Glutamatergic neuron (in vitro differentiated cells): ENCODE measurements at regions not wholly inside any gene's neighbourhood (a gene's known extent, or its start where the extent isn't known, plus 50 kb on each side); places are given as distances from the start of the nearest gene placed in this dataset.

ENCODE experiments used
- DNase-seq: peaks from one replicate; pipeline ENCODE4 v3.0.0; 2022
- H3K27ac Mint-ChIP-seq: one replicate; pipeline ENCODE4 v1.8.0; 2020; ENCODE audit warnings: mild to moderate bottlenecking, mixed read lengths, inconsistent platforms; ENCODE audit not compliant: unreplicated experiment
- H3K27me3 Mint-ChIP-seq: one replicate; pipeline ENCODE4 v1.8.0; 2020; ENCODE audit warnings: mild to moderate bottlenecking, moderate library complexity, mixed read lengths, inconsistent platforms; ENCODE audit not compliant: unreplicated experiment
- H3K36me3 Mint-ChIP-seq: one replicate; pipeline ENCODE4 v1.8.0; 2020; ENCODE audit warnings: mild to moderate bottlenecking, mixed read lengths, inconsistent platforms; ENCODE audit not compliant: unreplicated experiment
- H3K4me1 Mint-ChIP-seq: one replicate; pipeline ENCODE4 v1.8.0; 2020; ENCODE audit warnings: mild to moderate bottlenecking, low read depth, mixed read lengths, inconsistent platforms; ENCODE audit not compliant: unreplicated experiment
- H3K4me3 Mint-ChIP-seq: one replicate; pipeline ENCODE4 v1.8.0; 2020; ENCODE audit warnings: mild to moderate bottlenecking, mixed read lengths, inconsistent platforms; ENCODE audit not compliant: unreplicated experiment
- H3K9me3 Mint-ChIP-seq: one replicate; pipeline ENCODE4 v1.8.0; 2020; ENCODE audit warnings: mild to moderate bottlenecking, moderate library complexity, mixed read lengths, inconsistent platforms; ENCODE audit not compliant: unreplicated experiment
- TF ChIP-seq, protein P1 (sequence below): fragments of 200-600 bp; sonication (generic); IDR thresholded peaks from one replicate; pipeline ENCODE4 v1.5.0; 2021; ENCODE audit not compliant: partially characterized antibody, unreplicated experiment

DNA sequence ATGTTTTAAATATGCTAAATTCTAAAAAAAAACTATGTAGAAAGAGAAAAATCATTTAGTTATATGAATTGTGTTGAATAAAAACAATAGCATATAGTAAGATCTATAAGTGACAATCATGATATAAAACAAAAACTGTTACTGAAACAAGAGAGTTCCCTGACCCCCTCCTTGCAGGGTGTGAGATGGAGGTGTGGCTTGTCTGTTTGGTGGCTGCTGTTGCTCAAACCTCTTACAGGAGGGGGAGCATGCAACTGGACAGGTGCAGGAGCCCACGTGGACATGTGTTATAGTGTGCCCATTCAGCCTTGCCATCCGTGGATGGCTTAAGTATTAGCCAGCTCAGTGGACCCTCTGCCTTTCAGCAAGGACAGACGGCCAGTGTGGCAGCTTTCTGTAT is 206.7 kb downstream of the MOXD1 start:
- TF ChIP-seq, protein P1, sequence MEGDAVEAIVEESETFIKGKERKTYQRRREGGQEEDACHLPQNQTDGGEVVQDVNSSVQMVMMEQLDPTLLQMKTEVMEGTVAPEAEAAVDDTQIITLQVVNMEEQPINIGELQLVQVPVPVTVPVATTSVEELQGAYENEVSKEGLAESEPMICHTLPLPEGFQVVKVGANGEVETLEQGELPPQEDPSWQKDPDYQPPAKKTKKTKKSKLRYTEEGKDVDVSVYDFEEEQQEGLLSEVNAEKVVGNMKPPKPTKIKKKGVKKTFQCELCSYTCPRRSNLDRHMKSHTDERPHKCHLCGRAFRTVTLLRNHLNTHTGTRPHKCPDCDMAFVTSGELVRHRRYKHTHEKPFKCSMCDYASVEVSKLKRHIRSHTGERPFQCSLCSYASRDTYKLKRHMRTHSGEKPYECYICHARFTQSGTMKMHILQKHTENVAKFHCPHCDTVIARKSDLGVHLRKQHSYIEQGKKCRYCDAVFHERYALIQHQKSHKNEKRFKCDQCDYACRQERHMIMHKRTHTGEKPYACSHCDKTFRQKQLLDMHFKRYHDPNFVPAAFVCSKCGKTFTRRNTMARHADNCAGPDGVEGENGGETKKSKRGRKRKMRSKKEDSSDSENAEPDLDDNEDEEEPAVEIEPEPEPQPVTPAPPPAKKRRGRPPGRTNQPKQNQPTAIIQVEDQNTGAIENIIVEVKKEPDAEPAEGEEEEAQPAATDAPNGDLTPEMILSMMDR: no peak
- no peak overlapping the region for H3K4me3 Mint-ChIP-seq
- H3K36me3 Mint-ChIP-seq: peaks cover under 1% of the 10 kb centered on the region
- H3K9me3 Mint-ChIP-seq: peaks cover 2% of the 10 kb centered on the region
- DNase-seq: no peak
- no peak overlapping the region for H3K27ac Mint-ChIP-seq
- H3K4me1 Mint-ChIP-seq: peaks cover 2% of the 10 kb centered on the region
- peaks cover 2% of the 10 kb centered on the region for H3K27me3 Mint-ChIP-seq

- no peak for DNase-seq
- Mint-ChIP-seq H3K36me3 (no peaks in the 10 kb centered on the region), H3K4me1 (no peaks in the 10 kb centered on the region), H3K9me3 (no peaks in the 10 kb centered on the region), H3K27ac (no peak overlapping the region), H3K4me3 (no peak overlapping the region), H3K27me3 (no peaks in the 10 kb centered on the region)
- TF ChIP-seq, protein P1: no peak
Observed at GRCh38 chr6:132192631-132193030, 208.6 kb downstream of the MOXD1 start.

- Mint-ChIP-seq H3K4me3 (no peak overlapping the region), H3K27ac (no peak overlapping the region), H3K9me3 (no peaks in the 10 kb centered on the region), H3K4me1 (no peaks in the 10 kb centered on the region), H3K27me3 (no peaks in the 10 kb centered on the region), H3K36me3 (no peaks in the 10 kb centered on the region)
- DNase-seq: no peak
- TF ChIP-seq, protein P1: no peak
Observed at GRCh38 chr6:132190815-132191175, 210.5 kb downstream of the MOXD1 start.

GRCh38 chr6:132190097-132190814 is 211.0 kb downstream of the MOXD1 start:
- no peak for DNase-seq
- Mint-ChIP-seq H3K4me3 (no peak overlapping the region), H3K27ac (no peak overlapping the region), H3K27me3 (no peaks in the 10 kb centered on the region), H3K9me3 (no peaks in the 10 kb centered on the region), H3K36me3 (no peaks in the 10 kb centered on the region), H3K4me1 (no peaks in the 10 kb centered on the region)
- TF ChIP-seq, protein P1: no peak

DNA sequence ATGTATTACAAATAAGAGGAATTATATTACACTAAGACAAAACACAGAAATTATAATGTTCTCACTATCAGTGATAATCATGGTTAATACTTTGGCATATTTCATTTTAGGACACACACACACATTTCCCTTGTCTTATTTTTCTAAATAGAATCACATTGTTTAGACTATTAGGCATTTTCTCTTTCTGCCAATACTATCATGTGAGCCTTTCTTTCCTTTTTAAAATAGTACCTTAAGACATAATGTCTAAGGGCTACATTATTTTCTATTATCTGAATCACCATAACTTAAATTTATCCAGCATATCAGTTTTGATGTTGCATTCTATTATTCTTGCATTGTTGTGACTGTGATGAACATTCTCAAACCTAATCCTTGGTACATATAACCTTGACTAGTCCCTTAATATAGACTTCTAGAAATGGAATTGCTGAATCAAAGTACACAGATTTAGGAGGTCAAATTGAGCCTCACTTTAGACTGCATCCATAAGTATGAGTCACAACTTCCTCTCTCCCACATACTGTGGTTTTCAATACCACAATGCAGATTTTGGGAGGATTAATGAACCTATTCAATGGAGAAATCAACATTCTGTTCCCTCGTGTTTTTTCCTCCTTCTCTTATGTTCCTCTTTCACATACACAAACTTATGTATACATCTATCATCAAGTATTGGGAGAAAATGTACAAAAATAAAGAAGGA is 212.6 kb downstream of the MOXD1 start:
- no peaks in the 10 kb centered on the region for H3K9me3 Mint-ChIP-seq
- H3K27ac Mint-ChIP-seq: no peak overlapping the region
- H3K4me1 Mint-ChIP-seq: no peaks in the 10 kb centered on the region
- no peaks in the 10 kb centered on the region for H3K36me3 Mint-ChIP-seq
- no peak overlapping the region for H3K4me3 Mint-ChIP-seq
- no peaks in the 10 kb centered on the region for H3K27me3 Mint-ChIP-seq
- TF ChIP-seq, protein P1: no peak
- DNase-seq: no peak
